ENCODE measurements at regions not wholly inside any gene's neighbourhood (a gene's known extent, or its start where the extent isn't known, plus 50 kb on each side); places are given as distances from the start of the nearest gene placed in this dataset.

DNA sequence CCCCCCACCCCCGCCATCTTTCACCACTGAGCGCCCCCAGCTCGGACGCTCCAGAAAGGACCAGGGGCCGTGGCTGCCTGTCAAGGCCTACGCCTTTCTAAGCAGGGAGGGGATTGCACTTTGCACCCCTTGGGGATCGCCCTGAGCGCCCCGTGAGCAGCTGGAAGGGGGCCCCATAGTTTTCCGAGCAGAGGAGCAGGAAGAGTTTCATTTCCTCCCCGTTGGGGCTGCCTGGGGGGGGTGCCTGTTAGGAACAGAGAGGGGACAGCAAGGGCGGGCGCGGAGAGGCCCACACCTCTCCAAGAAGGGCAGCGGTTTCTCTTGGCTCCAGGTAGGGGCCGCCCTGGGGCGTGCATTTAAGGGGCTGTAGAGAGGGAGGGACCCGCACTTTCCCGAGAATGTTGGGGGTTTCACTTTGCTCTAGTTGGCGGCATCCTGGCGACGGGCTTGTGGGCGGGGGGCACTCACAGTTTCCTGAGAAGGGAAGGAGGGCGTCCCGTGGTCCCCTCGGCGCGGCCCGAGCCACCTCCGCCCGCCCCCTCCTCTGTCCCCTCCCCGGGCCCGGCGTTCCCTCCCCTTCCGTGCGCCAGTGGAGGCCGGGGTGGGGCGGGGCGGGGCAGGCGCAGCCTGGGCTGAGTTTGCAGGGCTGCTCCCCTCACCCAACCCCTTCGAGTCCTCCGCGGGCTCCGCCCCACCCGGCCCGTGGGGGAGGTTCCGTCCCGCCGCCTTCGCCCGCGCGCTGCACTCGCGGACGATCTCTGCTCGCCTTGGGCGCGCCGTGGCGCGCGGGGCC is 82.3 kb upstream of the CD99 start:
- peak; percentile 76 to 84 for DNase-seq (ENCODE audit: low read depth in 2 of 2)

DNA sequence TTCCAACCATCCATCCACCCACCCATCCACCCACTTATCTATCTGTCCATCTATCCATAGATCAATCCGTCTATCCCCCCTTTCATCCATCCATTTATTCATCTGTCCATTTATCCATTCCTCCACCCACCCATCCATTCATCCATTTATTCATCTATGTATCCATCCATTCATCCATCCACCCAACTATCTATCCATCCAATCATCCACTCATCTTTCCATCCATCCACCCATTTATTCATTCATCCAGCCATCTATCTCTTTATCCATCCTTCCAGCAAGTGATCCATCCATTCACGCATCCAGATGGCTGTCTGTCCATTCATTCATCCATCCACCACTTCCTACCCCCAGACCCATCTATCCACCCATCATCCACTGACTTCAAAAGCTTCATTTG is 84.0 kb upstream of the CD99 start:
- DNase-seq (ENCODE audit: low read depth in 2 of 2), result no peak

GRCh38 chrX:2600564-2600963 is 90.5 kb upstream of the CD99 start:
- no peak for DNase-seq (ENCODE audit: low read depth in 2 of 2)

GRCh38 chrX:2596555-2597255 is 94.4 kb upstream of the CD99 start:
- DNase-seq (ENCODE audit: low read depth in 2 of 2), result no peak

- no peak for DNase-seq (ENCODE audit: low read depth in 2 of 2)
Observed at GRCh38 chrX:2596045-2596444, 95.0 kb upstream of the CD99 start.

- no peak for DNase-seq (ENCODE audit: low read depth in 2 of 2)
Observed at GRCh38 chrX:2595258-2595657, 94.5 kb upstream of the DHRSX start.

GRCh38 chrX:2594491-2594890 is 93.7 kb upstream of the DHRSX start:
- DNase-seq (ENCODE audit: low read depth in 2 of 2), result no peak

GRCh38 chrX:2592279-2592678 is 91.5 kb upstream of the DHRSX start:
- no peak for DNase-seq (ENCODE audit: low read depth in 2 of 2)

GRCh38 chrX:2589186-2590020 is 88.6 kb upstream of the DHRSX start:
- no peak for DNase-seq (ENCODE audit: low read depth in 2 of 2)

DNA sequence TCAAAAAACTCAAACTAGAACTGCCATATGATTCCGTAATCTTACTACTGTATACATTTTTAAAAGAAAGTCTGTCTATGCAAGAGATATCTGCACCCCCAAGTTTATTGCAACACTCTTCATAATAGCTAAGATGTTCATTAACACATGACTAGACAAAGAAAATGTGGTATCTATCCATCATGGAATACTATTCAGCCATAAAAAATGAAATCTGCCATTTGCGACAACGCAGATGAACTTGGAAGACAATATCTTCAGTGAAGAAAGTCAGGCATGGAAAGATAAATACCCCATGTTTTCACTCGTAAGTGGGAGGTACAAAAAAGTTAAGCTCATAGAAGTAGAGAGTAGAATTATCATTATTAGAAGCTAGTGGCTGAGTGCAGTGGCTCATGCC is 87.3 kb upstream of the DHRSX start:
- no peak for DNase-seq (ENCODE audit: low read depth in 2 of 2)

- no peak for DNase-seq (ENCODE audit: low read depth in 2 of 2)
Observed at GRCh38 chrX:2587146-2587545, 86.4 kb upstream of the DHRSX start.

- no peak for DNase-seq (ENCODE audit: low read depth in 2 of 2)
Observed at GRCh38 chrX:2585158-2585470, 84.3 kb upstream of the DHRSX start.

- peak in 1 of 2 donors; percentile 5 for DNase-seq (ENCODE audit: low read depth in 2 of 2)
Observed at GRCh38 chrX:2584251-2585157, 83.7 kb upstream of the DHRSX start.

DNA sequence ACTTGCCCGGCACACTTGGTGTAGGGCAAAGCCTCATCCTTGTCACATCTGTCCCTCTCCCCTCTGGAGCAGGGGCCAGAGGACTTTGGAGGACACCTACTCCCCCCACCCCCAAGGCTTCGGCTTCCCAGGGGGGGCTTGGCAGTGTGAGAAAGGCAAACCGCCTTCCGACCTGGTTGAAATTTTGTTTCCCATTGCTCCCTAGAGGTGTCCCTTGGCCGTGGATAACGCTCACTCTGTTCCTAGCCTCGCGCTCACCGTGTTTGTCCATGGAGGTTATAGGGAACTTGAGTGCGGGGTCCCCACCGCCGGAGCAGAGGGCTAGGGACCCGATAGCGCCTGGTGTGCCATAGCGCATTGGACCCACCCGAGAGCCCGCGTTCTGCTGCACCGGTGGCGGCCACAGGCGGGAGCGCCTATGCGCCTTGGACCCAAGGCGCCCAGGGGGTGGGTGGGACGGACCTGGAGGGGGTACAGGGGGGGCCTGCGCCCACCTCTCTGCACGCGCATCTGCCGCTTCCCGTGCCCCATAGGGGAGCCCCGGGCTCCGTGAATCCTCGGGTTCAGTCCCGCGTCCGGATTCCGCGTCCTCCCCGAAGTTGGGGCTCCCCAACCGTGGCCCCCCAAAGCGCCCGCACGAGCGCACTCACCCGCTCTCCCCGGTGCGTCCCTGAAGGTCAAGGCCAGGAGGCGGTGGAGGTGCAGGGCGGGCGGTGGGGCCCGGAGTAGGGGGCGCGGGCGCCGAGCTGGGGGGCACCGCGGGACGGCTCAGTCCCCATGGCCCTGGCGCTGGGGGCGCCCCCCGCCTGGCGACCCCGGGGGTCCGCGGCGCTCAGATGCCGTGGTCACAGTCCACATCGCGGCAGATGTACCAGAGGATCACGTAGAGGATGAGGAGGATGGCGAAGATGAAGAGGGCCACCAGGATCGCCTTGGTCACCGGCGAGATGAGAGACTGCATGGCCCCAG is 82.7 kb upstream of the DHRSX start:
- DNase-seq (ENCODE audit: low read depth in 2 of 2), result no peak

- DNase-seq (ENCODE audit: low read depth in 2 of 2), result no peak
Observed at GRCh38 chrX:2582667-2583066, 81.9 kb upstream of the DHRSX start.

GRCh38 chrX:2581296-2581695 is 80.5 kb upstream of the DHRSX start:
- no peak for DNase-seq (ENCODE audit: low read depth in 2 of 2)

GRCh38 chrX:2578864-2579263 is 78.1 kb upstream of the DHRSX start:
- no peak for DNase-seq (ENCODE audit: low read depth in 2 of 2)

DNA sequence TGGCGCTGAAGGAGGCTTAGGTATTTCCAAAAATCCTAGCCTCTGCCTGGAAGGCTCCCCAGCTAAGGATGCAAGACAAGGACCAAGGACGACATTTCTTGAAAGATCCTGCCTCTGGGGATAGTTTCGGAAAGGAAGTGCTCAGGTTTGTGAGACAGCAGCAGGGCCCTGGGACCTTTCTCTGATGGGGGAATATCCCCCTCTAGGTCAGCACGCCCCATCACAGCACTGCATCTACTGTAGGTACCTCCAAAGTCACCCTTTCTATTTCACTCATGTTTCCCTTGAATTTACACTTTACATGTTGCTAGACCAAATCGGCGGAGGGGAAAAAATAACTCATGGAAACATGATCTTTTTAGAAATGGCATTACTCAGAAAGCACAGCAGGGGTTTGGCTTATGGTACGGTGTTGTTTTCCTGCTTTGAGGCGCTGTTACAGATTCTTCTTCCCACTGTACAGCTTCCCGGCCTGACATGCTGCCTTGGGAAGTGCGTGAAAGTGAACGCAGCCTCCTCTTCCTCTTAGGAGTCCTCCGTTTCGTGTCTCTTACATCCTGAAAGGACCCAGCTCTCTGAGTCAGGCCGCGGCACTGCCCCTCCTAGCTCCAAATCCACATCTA is 77.2 kb upstream of the DHRSX start:
- DNase-seq (ENCODE audit: low read depth in 2 of 2), result no peak

GRCh38 chrX:2576793-2577192 is 76.0 kb upstream of the DHRSX start:
- no peak for DNase-seq (ENCODE audit: low read depth in 2 of 2)

GRCh38 chrX:2574271-2574670 is 73.5 kb upstream of the DHRSX start:
- DNase-seq (ENCODE audit: low read depth in 2 of 2), result no peak
